ENCODE measurements at regions not wholly inside any gene's neighbourhood (a gene's known extent, or its start where the extent isn't known, plus 50 kb on each side); places are given as distances from the start of the nearest gene placed in this dataset.
A peak's percentile ranks its signal among the peaks of the same experiment; 100 is the strongest.
"Not testable (repeated sequence)": the region's sequence is repeated elsewhere in the genome, so short reads cannot be mapped to it uniquely, and the experiment has no call there.

DNA sequence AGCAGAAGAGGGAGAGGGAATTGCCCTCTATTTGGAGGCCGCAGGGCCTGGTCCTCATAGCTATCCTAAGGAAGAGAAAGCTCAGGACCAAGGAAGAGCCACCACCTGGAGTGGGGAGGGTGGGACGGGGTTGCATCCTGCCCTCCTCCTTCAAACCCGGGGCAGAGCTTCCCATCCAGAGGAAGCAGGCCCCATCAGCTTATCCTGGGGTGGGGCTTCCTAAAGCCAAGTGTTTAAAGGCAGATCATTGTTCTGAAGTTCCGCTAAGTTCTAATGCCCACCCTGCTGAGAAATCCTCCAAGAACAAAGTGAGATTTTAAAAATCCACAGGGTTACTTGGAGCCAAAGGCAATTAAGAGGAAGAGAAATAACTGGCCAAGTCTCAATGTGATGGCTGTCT lies 210.3 kb downstream of the C9orf152 start:
- H3K27ac ChIP-seq (ENCODE audit: low read length in 2 of 2): no peak overlapping the region
- no peaks in the 10 kb centered on the region for H3K27me3 ChIP-seq (replicated peaks in 1 of 4; ENCODE audit: control extremely low read depth in 1 of 4, control insufficient read depth in 3 of 4, insufficient read depth in 4 of 4, low read length in 3 of 4)
- H3K4me3 Mint-ChIP-seq: no peak overlapping the region
- intact Hi-C loops (cut with micrococcal nuclease): no loop called here
- peaks cover 0 to 13% (median 0%) of the 10 kb centered on the region in 3 donors for H3K9me3 ChIP-seq (ENCODE audit: control extremely low read depth in 1 of 3, control insufficient read depth in 2 of 3, insufficient read depth in 1 of 3, low read length in 2 of 3)
- H3K27me3 Mint-ChIP-seq: no peaks in the 10 kb centered on the region
- H3K27ac Mint-ChIP-seq: no peak overlapping the region
- no peak overlapping the region for H3K9ac ChIP-seq (ENCODE audit: low read length)
- no peak for TF ChIP-seq EZH2 (IDR thresholded peaks at IDR 0.05; ENCODE audit: borderline replicate concordance, insufficient read depth, low read depth, low read length, poor library complexity, severe bottlenecking)
- TF ChIP-seq, protein P1, sequence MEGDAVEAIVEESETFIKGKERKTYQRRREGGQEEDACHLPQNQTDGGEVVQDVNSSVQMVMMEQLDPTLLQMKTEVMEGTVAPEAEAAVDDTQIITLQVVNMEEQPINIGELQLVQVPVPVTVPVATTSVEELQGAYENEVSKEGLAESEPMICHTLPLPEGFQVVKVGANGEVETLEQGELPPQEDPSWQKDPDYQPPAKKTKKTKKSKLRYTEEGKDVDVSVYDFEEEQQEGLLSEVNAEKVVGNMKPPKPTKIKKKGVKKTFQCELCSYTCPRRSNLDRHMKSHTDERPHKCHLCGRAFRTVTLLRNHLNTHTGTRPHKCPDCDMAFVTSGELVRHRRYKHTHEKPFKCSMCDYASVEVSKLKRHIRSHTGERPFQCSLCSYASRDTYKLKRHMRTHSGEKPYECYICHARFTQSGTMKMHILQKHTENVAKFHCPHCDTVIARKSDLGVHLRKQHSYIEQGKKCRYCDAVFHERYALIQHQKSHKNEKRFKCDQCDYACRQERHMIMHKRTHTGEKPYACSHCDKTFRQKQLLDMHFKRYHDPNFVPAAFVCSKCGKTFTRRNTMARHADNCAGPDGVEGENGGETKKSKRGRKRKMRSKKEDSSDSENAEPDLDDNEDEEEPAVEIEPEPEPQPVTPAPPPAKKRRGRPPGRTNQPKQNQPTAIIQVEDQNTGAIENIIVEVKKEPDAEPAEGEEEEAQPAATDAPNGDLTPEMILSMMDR (IDR thresholded peaks at IDR 0.05): no peak
- CTCF ChIA-PET: no interaction called here
- H3K4me2 ChIP-seq (replicated peaks; ENCODE audit: low read depth, low read length, poor library complexity, severe bottlenecking): no peak overlapping the region
- no peaks in the 10 kb centered on the region for H4K20me1 ChIP-seq (ENCODE audit: control insufficient read depth, insufficient read depth, low read length, poor library complexity, severe bottlenecking)
- ATAC-seq (ENCODE audit: low read depth): no peak
- peaks cover 5 to 7% of the 10 kb centered on the region in 2 donors for H3K4me1 ChIP-seq (ENCODE audit: control insufficient read depth in 2 of 2, insufficient read depth in 2 of 2, low read length in 2 of 2)
- H3K4me3 ChIP-seq (ENCODE audit: control extremely low read depth in 1 of 5, extremely low read depth in 1 of 5, insufficient read depth in 1 of 5, low read depth in 2 of 5, low read length in 4 of 5): no peak overlapping the region
- POLR2A ChIA-PET: interaction anchor here (1.1 kb wide), 1 partner anchor 60 kb away, joined by 4 read pairs; no protein-coding TSS in a partner anchor
- H3K79me2 ChIP-seq (ENCODE audit: control insufficient read depth, insufficient read depth, low read length): no peaks in the 10 kb centered on the region
- WGBS (ENCODE audit: insufficient coverage): 43% methylated on average over 1 of the region's 4 CpGs
- peaks cover 12% of the 10 kb centered on the region for H3K4me1 Mint-ChIP-seq
- H3K9me3 Mint-ChIP-seq (ENCODE audit: insufficient read depth): peaks cover 8% of the 10 kb centered on the region
- H2AFZ ChIP-seq (ENCODE audit: insufficient read depth, low read depth, low read length, poor library complexity, severe bottlenecking): no peak overlapping the region
- no peaks in the 10 kb centered on the region for H3K36me3 ChIP-seq (replicated peaks in 1 of 2; ENCODE audit: control extremely low read depth in 1 of 2, control insufficient read depth in 1 of 2, extremely low read depth in 1 of 2, insufficient read depth in 2 of 2, low read length in 1 of 2)
- DNase-seq: no peak

DNA sequence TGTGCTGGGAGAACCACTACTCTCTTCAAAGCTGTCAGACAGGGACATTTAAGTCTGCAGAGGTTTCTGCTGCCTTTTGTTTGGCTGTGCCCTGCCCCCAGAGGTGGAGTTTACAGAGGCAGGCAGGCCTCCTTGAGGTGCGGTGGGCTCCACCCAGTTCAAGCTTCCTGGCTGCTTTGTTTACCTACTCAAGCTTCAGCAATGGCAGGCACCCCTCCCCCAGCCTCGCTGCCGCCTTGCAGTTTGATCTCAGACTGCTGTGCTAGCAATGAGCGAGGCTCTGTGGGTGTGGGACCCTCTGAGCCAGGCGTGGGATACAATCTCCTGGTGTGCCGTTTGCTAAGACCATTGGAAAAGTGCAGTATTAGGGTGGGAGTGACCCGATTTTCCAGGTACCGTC lies 202.4 kb downstream of the C9orf152 start:
- Mint-ChIP-seq H3K4me3 (peak overlapping the region; percentile 62), H3K27ac (peak overlapping the region; percentile 79), H3K4me1 (peaks cover 35% of the 10 kb centered on the region)
- ChIA-PET CTCF (interaction anchor here (1.4 kb wide), 1 partner anchor 52 kb away, joined by 4 read pairs; no protein-coding TSS in a partner anchor), POLR2A (interaction anchor here (0.6 to 1.2 kb wide), 2 partner anchors 34 to 88 kb away, joined by 3 read pairs; no protein-coding TSS in a partner anchor)
- H3K4me3 ChIP-seq (ENCODE audit: control extremely low read depth in 1 of 5, extremely low read depth in 1 of 5, insufficient read depth in 1 of 5, low read depth in 2 of 5, low read length in 4 of 5); ATAC-seq (ENCODE audit: low read depth); H3K27ac ChIP-seq (ENCODE audit: low read length in 2 of 2); H3K36me3 ChIP-seq (replicated peaks in 1 of 2; ENCODE audit: control extremely low read depth in 1 of 2, control insufficient read depth in 1 of 2, extremely low read depth in 1 of 2, insufficient read depth in 2 of 2, low read length in 1 of 2); H3K9me3 Mint-ChIP-seq (ENCODE audit: insufficient read depth); H3K9ac ChIP-seq (ENCODE audit: low read length); H3K79me2 ChIP-seq (ENCODE audit: control insufficient read depth, insufficient read depth, low read length); H2AFZ ChIP-seq (ENCODE audit: insufficient read depth, low read depth, low read length, poor library complexity, severe bottlenecking); H3K27me3 ChIP-seq (replicated peaks in 1 of 4; ENCODE audit: control extremely low read depth in 1 of 4, control insufficient read depth in 3 of 4, insufficient read depth in 4 of 4, low read length in 3 of 4); H4K20me1 ChIP-seq (ENCODE audit: control insufficient read depth, insufficient read depth, low read length, poor library complexity, severe bottlenecking); H3K27me3 Mint-ChIP-seq; DNase-seq; H3K9me3 ChIP-seq (ENCODE audit: control extremely low read depth in 1 of 3, control insufficient read depth in 2 of 3, insufficient read depth in 1 of 3, low read length in 2 of 3); H3K4me2 ChIP-seq (replicated peaks; ENCODE audit: low read depth, low read length, poor library complexity, severe bottlenecking): not testable (repeated sequence)
- peaks cover 15 to 35% of the 10 kb centered on the region in 2 donors for H3K4me1 ChIP-seq (ENCODE audit: control insufficient read depth in 2 of 2, insufficient read depth in 2 of 2, low read length in 2 of 2)
- WGBS (ENCODE audit: insufficient coverage): 30% methylated on average over 1 of the region's 8 CpGs
- intact Hi-C loops (cut with micrococcal nuclease): loop anchor here (5.0 kb wide), 2 partner anchors 33 to 42 kb away; no protein-coding TSS in a partner anchor

All from B cell (primary cell).